HPDE6-E6E7 (cell line): ENCODE measurements at regions not wholly inside any gene's neighbourhood (a gene's known extent, or its start where the extent isn't known, plus 50 kb on each side); places are given as distances from the start of the nearest gene placed in this dataset.
"Not testable (repeated sequence)": the region's sequence is repeated elsewhere in the genome, so short reads cannot be mapped to it uniquely, and the experiment has no call there.

Experiments
- DNase-seq: peaks from one replicate; pipeline ENCODE4 v3.0.0; 2011; ENCODE audit warnings: missing footprints; ENCODE audit errors: extremely low spot score

DNA sequence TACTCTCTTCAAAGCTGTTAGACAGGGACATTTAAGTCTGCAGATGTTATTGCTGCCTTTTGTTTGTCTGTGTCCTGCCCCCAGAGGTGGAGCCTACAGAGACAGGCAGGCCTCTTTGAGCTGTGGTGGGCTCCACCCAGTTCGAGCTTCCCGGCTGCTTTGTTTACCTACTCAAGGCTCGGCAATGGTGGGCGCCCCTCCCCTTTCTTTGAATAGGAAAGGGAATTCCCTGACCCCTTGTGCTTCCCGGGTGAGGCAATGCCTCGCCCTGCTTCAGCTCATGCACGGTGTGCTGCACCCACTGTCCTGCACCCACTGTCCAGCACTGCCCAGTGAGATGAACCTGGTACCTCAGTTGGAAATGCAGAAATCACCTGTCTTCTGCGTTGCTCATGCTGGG lies 435.8 kb upstream of the GRIN3A start:
- not testable (repeated sequence) for DNase-seq

DNA sequence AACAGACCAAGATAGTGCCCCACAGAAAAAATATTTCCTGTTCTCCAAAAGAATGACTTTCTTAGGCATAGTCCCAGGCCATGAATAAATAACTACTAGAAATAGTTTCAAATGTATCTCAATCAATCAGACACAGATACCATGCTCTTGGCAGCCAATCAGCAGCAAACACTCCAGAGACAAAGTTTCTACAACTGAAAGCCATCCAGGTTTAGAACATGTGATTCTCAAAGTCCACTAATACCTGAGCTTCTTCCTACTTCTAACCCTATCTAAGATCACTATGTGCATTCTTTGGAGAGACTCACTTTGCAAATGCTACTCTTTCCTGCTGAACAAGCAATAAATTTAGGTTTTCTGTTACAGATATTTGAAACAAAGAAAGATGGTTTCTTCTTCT lies 425.8 kb upstream of the GRIN3A start:
- DNase-seq = no peak

DNA sequence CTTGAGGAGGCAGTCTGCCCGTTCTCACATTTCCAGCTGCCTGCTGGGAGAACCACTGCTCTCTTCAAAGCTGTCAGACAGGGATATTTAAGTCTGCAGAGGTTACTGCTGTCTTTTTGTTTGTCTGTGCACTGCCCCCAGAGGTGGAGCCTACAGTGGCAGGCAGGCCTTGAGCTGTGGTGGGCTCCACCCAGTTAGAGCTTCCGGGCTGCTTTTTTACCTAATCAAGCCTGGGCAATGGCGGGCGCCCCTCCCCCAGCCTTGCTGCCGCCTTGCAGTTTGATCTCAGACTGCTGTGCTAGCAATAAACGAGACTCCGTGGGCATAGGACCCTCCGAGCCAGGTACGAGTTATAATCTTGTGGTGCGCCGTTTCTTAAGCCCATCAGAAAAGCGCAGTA lies 414.6 kb upstream of the GRIN3A start:
- DNase-seq = not testable (repeated sequence)

DNA sequence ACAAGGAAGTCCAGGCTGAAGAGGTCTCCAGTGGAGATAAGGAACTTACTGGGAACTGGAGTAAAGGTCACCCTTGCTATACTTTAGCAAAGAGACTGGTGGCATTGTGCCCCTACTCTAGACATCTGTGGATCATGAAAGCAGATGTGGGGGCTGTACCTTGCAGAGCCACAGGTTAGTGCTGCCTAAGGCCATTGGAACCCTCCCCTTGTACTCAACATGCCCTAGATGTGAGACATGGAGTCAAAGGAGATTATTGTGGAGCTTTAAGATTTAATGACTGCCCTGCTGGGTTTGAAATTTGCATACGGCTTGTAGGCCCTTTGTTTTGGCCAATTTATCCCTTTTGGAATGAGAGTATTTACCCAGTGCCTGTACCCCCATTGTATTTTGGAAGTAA lies 397.3 kb upstream of the GRIN3A start:
- no peak for DNase-seq

DNA sequence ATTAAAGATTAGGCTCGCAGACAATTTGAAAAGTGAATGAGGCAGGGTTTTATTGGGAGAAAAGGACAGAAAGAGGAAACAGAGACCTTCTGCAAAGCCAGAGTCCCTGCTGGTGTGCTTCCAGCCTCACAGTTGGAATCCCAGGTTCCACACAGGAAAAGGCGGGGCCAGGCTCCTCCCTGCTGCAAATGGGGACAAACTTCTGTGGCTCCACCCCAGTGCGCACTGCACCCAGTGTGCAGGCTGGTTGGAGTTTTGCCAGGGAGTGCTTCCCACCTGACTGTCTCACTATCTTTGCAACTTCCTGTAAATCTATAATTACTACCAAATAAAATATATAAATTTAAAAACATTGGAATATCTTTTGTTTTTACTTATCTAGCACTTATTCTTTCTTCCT lies 386.0 kb upstream of the GRIN3A start:
- DNase-seq = no peak

DNA sequence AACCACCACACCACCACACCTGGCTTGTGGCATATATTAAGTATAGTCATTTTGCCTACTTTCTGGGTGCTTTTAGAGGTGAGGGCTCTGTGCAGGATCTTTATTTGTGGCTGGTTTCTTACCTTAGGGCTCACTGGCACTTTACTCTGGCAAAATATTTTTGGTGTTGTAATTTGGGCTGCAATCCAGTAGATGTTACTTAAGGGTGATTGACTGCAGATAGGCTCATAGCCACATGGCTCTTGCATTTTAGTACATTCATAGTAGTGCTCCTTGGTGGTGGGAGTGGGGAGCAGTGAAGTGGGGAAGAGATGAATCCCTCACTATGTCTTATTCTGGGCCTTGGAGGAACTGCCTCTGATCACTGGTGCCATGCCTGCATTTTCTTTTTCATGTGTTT lies 376.1 kb upstream of the GRIN3A start:
- DNase-seq = no peak

DNA sequence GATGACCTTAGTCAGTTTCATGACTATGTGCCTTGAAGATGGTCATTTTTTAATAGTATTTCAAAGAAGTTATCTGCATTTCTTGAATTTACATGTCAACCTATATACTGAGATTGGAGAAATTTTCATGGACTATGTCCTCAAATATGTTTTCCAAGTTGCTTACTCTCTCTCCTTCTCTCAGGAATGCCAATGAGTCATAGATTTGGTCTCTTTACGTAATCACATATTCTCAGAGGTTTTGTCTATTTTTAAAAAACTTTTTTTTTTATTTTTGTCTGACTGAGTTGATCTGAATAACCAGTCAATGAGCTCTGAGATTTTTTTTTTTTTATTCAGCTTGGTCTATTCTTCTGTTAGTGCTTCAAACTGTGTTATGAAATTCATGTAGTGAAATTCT lies 374.7 kb upstream of the GRIN3A start:
- DNase-seq = no peak

DNA sequence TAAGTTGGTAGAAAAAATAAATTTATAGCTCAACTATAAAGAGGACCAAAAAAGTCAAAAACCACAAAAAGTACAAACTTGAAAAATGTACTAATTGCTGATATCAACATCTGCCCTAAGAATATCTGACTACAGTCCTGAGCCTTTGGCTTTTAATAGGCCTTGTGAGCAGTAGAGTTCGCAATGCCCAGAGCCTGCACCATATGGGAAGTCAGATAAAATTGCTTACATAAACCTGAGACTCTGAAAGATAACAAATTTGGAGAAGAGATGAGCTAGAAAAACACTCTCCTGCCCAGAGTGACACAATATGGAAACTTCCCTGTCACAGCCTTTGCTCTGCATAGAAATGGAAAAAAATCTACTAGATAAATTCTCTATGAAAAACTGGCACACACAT lies 368.0 kb upstream of the GRIN3A start:
- no peak for DNase-seq

DNA sequence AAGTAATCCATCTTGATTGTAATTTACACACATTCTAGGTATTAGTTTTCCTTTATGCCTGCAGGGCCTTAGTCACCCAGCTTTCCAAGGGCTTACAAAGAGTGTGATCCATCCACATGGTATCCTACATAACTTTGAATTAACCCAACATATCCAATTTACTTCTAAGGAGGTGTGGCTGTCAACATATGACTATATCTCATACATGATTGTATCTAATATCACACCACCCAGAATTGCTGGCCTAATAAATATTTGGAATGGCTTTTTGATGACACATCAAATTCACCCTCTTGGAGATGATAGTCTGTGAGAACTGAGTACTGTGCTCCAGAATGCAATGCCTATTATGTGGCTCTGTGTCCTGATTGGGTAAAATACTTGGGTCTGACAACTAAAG lies 363.3 kb upstream of the GRIN3A start:
- peak; percentile 10 for DNase-seq

DNA sequence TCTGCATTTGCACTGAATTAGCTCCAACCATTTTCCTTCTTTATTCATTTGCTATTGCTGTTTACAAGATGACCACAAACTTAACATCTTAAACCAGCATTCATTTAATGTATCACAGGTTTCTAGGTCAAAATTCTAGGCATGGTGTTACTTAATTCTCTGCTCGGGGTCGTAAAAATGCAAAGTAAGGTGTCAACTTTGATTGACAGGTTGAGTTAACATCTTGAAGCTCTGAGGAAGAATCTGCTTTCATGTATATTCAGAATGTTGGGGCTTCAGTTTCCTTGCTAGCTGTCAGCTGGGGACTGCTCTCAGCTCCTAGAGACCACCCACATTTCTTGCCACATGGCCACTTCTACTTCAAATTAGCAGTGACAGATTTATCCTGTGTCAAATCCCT lies 348.7 kb upstream of the GRIN3A start:
- DNase-seq = no peak

DNA sequence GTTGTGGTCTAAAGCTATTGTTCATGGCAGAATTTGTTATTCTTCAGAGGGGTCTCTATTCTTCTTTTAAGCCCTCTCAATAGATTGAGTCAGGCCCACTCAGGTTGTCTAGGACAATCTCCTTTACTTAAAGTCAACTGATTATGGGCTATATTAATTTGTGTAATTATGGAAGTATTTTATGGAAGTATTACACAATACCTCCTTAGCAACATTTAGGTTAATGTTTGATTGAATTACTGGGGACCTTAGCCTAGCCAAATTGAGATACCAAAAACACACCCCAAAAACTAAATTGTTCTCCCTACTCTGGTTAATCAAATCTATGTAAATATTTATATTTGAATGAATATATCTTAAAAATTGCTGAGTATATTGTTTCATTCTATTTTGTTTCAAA lies 347.1 kb upstream of the GRIN3A start:
- DNase-seq = no peak

DNA sequence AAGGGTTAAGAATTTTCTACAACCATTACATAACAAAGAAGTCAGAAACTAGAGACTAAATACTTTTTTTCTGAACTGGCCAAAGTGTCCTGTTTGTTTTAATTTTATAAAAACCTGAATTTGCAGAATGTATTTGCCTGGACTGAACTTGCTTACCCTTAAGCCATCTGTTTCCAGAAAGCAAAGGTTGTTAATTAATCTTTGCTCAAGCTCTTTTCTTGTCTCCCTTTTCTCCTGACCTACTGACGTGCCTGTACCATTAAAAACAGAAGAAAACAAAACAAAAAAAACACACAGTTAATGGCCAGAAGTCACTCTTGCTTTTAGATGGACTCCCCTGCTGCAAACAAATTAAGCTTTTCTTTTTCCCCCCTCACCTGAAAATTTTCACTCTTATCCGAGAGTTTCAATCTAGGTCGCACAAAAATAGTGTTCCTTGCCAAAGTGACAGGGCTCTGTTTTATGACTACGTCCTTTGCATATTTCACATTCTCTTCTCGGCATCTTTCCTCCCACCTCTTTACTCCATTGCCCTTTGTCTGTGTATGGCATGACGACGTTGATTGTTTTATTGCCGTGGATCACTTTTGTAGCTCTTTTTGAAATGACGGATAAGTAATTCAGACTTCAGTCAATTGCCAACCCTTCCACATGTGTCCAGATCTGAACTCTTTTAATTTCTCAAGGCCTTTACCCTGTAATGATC lies 333.8 kb upstream of the GRIN3A start:
- DNase-seq = no peak

DNA sequence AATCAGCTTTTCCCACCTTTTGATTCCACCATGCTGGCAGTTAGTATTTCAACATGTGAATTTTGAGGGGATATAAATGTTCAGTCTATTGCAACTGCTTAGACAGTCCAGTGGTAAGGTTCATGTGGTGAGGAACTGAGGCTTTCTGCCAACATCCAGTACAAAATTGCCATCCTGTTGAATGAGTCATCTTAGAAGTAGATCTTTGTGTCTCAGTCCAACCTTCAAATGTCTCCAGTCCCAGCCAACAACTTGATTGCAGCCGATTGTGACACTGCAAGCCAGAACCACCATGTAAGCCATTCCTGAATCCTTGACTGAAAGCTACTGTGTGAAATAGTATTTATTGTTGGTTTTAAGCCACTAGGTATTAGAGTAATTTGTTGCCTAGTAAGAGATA lies 331.5 kb upstream of the GRIN3A start:
- no peak for DNase-seq

DNA sequence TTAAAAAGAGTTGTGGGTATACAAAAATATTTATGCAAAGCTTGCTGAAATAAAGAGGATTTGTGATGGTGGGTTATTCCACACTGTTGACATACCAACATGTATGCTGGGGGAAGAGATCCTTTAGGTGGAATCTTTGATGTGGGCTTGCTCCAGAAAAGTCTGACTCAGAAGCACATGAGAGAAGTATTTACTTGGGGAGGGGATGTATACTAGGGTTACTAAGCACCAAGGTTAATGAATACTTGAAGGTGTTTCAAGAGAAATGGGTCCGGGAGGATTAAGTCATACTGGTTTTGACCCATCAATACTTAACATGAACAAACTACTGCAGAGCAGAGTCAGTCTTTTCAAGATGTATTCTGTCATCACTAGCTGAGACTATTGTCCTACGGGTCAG lies 316.4 kb upstream of the GRIN3A start:
- no peak for DNase-seq

DNA sequence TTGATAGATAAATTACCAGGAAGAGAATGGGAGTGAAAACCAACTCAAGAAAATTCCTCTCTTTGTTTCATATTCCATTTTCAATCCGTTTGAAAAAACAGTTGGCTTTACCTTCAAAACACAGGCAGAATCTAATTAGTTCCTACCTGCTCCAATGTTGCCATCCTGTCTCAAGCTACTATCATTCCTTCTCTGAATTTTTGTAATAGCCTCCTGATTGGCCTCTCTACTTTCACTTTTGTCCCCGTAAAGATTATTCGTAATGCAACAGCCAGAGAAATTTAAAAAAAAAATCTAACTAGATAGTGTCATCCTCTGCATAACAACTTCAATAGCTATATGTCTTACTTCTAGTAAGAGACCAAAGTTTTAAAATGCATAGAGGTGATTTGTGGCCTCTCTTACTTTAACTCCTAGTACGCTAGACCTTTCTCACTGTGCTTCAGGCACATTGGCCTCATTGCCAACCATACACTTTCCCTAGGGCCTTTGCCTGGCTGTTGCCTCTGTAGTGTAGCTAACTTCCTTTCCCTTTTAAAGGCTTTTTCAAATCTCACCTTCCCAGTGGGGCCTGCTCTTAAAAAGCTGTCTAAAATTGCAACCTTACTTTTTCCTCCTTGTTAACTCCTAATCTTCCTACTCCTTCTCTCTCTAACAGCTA lies 311.3 kb upstream of the GRIN3A start:
- no peak for DNase-seq

DNA sequence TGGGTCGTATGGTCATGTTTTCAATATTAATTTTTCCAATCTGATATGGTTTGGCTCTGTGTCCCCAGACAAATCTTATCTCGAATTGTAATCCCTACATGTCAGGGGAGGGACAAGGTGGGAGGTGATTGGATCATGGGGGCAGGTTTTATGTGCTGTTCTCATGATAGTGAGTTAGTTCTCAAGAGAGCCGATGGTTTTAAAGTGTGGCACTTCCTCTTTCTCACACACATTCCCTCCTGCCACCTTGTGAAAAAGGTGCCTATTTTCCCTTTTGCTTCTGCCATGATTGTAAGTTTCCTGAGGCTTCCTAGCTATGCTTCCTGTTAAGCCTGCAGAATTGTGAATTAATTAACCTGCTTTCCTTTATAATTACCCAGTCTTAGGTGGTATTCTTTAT lies 309.1 kb upstream of the GRIN3A start:
- no peak for DNase-seq

DNA sequence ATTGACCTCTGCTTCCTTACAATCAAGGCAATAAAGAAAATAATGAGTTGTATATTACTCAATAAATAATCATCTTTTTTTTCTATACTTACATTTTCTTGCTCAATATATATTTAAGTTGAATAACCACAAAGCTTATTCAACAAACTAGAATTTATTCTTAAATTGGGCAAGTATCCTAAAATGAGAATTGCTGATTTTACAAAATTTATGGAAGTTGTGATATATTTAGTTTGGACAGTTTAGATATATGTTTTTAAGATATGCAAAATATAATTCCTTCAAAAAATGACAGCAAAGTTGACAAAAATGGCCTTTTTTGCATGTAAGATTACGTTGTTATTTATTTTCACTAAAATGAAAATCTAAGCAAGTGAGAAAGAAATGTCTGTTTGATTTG lies 305.7 kb upstream of the GRIN3A start:
- DNase-seq = no peak

DNA sequence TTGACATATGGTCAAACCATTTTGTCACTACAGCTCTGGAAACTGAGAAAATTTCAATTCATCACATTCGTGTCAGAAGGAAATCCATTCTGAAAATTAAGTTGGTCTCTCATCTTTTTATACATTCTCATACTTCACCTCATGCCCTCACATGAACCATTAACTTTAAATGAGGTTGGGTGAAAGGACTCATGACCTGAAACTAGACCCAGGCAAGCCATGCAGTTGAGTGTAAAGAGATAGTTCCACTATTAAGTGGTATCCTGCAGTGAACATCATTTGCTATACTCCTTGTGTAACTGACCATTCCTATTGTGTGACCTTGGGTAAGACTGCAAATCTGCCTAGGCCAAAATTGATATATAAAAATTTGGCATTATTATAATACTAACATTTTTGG lies 299.6 kb upstream of the GRIN3A start:
- no peak for DNase-seq

DNA sequence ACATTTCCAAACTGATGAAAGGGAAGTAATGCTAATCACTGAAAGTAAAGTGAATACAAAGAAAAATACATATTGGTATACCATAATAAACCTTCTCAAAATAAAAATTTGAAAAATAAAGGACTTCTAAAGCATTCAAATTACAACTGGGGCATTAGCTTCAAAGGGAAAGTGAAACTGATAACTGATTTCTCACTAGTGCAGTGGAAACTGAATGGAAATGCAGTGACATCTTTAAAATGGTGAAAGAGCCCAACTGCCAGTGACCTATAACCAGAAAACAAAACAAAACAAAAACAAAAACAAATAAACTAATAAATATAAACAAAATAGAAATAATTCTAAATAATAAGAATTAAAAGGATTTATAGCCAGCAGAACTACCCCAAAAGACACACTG lies 297.5 kb upstream of the GRIN3A start:
- DNase-seq = no peak

DNA sequence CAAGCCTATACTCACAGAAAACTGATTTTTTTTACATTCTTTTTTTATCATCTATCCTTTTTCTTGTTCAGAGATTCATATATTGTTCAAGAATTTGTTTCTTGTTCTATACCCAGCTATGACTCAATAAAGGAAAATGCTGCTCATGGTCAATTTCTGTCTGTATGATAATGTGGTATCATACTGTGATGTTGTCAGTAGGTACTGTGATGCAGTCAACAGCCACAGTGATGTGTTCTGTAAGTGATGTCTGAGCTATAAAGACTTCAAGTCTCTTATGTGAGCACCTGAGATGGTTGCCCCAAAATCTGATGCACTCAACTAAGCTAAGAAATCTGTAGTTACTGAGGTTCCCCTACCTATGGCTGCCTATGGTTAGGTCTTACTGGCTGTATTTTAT lies 294.2 kb upstream of the GRIN3A start:
- no peak for DNase-seq

DNA sequence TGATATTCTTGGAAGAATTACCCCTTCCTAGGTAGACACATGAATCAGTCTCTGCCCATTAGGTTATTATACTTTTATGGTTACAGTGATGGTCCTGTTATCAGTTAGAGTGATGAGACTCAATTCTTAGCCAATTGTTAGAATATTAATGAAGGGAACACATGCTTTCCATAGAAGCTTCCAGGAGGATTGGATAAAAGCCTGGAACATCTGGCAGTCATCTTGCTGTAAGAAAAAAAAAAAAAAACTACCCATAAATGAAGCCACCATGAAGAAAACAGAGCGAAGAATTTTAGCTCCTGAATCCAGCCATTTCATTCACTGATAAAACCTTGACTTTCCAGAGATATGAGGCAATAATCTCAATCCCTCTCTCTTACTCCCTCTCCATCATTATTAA lies 262.5 kb upstream of the GRIN3A start:
- DNase-seq = no peak

DNA sequence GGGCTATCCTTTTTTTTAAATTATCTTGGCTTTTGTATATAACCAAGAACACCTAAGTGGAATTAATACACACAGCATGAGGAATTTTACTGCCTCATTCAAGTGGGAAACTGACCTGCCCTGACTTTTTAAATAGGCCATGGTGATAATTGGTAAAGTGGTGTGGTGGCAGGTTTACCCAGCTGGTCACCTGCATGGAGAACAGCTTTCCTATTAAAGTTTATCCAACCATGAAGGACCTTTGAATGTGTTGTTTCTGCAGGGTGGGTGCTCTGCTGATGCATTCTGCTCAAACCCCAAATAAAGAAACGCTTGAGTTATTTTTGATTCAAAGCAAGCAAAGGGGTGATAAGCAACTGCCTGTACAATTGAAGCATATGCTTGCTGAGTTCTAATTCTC lies 261.0 kb upstream of the GRIN3A start:
- DNase-seq = no peak

DNA sequence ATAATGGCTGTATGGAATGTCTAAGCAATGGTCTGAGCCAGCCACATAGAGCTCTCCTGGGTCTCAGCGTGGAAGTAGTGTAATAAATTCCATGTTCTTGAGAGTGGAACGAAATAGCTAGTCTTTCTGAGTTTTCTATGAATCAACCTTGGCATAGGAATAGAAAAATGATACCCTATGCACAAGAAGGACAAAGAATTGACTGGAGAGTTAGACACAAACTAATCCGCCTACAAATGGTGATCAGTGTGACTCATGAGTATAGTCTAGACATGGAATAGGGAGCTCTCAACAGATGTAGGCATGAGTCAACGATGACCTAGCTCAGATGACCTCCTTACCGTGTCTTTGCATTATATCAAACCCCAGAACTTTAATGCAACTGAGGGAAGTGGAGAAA lies 256.8 kb upstream of the GRIN3A start:
- peak; percentile 70 for DNase-seq

DNA sequence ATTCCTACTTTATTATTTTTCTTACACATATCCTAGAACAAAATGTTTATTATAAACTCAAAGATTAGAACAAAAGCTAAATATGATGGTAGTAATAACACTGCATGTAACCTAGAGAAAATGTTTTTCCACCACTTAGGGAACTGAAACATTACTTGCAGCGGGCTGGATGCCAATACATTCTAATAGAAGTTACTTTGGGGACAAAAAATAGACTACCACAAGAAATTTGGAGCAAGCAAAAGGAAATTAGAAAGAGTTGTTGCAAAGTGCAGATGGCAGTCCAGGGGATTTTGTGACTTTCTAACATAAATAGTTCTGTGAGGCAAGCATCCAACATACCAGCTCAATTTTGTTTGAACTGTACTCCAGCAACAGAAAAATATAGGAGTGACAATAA lies 255.3 kb upstream of the GRIN3A start:
- no peak for DNase-seq
